NB4 (cell line): ENCODE measurements at regions not wholly inside any gene's neighbourhood (a gene's known extent, or its start where the extent isn't known, plus 50 kb on each side); places are given as distances from the start of the nearest gene placed in this dataset.

ENCODE experiments used
- CTCF ChIP-seq: IDR thresholded peaks from one replicate; pipeline ENCODE4 v1.5.1; 2012; ENCODE audit warnings: low read depth, low read length
- MAX ChIP-seq: IDR thresholded peaks from 2 replicates; pipeline ENCODE4 v1.6.1; 2011; ENCODE audit warnings: low read depth, low read length
- MYC ChIP-seq: IDR thresholded peaks from 2 replicates; pipeline ENCODE4 v1.6.1; 2011; ENCODE audit warnings: low read depth, low read length
- POLR2A ChIP-seq: IDR thresholded peaks from 2 replicates; pipeline ENCODE4 v1.6.1; 2011; ENCODE audit warnings: mild to moderate bottlenecking; ENCODE audit not compliant: insufficient read length; ENCODE audit errors: extremely low read depth

GRCh38 chr15:47998619-47999019, 122.2 kb upstream of the SLC24A5 start:
- TF ChIP-seq CTCF (no peak), POLR2A (no peak), MYC (no peak), MAX (no peak)
